GM19351 (cell line): ENCODE measurements at regions not wholly inside any gene's neighbourhood (a gene's known extent, or its start where the extent isn't known, plus 50 kb on each side); places are given as distances from the start of the nearest gene placed in this dataset.

ENCODE experiments used
- ATAC-seq: cut with Tn5 transposase; IDR thresholded peaks from one replicate; pipeline ENCODE4 v1.9.1; 2021; ENCODE audit warnings: mild to moderate bottlenecking, moderate library complexity; ENCODE audit not compliant: unreplicated experiment

DNA sequence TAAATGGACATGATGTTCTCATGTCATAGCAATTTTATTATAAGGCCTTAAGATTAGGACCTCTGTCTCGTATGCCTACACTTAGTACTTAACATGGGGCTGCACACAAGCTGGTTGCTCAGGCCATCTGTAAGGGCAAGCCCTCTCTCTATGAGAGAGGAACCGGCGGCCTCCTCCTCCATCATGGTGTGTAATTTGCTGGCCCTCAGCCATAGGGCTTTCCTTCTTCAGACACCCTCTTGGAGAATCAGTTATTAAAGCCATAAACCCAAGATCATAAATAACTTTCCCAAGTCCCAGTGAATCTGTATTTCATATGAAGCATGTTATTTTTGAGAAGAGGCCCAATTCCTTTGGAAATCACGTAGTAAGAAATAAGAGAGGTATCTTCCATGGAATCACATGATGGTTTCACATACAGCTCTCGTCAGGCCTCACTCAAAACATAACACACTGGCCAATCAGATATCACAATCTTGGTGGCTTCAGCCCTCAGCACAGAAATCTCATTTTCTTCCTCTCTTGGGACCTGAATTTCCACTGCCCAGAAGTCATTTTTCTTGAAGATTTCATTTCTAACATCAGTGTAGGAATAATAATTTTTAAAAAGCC lies 92.6 kb downstream of the RDH14 start:
- ATAC-seq, result no peak

DNA sequence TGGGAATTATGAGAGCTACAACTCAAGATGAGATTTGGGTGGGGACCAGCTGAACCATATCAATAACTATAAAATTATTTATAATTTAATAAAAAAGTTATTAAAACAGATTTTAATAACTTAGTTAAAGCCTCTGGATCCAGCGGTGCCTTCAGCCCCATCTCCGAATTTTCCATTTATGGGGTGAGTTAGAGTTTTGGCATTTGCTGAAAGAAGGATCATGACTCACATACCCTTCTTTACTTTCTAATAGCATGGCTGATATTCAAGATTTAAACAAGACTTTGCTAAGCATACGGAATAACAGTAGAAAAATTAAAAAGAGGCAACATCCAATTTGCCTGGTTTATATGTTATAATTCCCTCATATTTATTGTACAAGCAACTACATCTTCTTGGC lies 94.5 kb downstream of the RDH14 start:
- no peak for ATAC-seq

DNA sequence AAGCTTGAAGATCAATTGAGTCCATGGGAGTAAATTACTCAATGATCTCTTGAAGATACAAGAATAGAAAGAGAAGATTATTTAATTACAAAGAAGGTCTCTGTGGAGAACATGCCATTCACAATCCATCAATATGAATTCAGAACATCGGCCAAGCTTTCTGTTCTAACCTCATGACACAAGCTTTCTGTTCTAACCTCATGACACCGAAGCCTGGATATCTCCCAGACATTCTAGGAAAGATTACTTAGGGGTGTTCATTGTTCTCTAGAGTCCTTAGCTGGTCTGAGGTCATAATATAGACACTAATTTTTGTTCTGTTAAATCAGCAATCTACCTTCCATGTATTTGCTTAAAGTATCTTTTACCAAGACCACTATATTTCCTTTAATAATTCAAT lies 95.5 kb downstream of the RDH14 start:
- ATAC-seq, result no peak

DNA sequence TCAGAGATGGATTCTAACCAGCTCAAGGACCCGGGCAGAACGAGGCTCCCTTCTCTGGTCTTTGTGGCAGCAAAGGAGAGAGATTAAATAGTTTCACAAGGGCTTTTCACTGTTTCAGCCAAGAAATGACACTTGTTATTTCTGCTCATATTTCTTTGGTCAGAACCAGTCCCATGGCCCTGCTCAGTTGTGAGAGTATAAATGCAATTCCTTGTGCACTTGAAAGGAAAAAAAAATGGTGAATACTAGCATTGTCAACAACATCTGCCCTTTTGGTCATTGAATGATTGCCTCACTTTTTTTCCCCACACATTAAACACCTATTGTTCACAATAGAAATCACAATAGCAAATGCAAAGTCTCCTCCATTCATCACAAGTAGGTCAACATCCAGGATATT lies 104.4 kb downstream of the RDH14 start:
- ATAC-seq, result no peak

DNA sequence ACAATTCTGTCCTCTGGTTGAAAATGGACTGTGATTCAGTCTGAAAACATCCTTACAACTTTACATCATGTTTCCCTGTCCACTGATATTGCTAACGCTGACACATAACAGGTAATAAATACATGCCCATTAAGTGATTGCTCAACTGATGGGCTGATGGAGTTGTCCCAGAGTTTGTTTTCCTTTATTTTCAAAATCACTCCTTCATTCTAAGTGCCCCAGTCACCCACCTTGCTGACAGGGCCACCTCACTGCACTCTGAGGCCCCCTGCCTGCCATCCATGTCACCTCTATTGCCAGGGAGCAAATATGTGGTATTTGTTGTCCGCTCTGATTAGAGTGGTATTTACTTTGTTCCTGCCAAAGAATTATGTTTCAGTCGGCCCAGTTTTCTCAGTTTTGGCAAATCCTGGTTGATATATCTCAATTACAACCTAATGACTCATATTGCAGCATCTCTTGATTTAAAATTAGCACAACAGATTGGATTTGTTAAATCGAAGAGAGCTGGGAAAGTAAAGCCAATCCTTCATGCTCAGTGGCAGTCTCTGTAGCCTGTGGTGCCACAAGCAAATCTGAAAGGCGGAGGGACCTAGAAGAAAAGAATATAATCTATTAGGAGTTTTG lies 105.1 kb downstream of the RDH14 start:
- ATAC-seq, result no peak

DNA sequence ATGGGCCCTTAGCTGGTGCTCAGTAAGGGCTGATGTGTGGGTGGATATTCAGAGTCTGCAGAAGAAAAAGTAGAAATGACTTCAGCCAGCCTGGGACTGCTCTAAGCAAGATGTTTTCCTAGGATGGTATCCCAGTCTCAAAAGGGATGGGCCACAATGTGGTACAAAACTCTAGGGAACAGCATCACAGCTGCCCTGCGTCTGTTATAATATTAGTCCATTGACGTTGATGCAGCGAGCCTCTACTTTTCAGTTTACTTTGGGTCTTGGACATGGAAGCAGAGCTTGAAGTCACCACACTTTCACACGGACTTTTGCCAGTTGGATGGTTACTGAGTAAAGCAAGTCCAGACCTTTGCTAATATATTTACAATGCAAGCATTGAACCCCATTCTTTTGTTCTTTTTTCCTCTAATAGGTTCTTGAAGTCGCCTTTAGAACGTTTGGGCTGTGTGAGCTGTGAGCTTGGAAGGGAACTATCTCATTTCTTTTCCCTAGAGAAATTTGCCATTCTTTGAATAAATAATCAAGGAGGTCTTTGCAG lies 105.7 kb downstream of the RDH14 start:
- no peak for ATAC-seq

DNA sequence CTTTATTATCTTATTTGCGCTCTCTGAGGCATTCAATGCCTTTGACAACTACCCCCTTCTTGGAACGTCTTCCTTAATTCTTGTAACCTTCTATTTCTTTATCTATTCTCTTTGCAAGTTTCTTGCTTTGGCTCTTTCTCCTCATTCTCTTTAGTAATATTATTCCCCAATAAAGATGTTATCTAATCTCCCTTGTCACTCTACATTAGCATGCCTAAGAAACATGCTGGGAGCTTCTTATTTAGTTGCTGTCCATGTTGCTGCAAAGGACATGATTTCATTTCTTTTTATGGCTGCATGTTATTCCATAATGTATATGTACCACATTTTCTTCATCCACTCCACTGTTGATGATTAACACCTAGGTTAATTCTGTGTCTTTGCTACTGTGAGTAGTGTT lies 113.7 kb downstream of the RDH14 start:
- no peak for ATAC-seq

DNA sequence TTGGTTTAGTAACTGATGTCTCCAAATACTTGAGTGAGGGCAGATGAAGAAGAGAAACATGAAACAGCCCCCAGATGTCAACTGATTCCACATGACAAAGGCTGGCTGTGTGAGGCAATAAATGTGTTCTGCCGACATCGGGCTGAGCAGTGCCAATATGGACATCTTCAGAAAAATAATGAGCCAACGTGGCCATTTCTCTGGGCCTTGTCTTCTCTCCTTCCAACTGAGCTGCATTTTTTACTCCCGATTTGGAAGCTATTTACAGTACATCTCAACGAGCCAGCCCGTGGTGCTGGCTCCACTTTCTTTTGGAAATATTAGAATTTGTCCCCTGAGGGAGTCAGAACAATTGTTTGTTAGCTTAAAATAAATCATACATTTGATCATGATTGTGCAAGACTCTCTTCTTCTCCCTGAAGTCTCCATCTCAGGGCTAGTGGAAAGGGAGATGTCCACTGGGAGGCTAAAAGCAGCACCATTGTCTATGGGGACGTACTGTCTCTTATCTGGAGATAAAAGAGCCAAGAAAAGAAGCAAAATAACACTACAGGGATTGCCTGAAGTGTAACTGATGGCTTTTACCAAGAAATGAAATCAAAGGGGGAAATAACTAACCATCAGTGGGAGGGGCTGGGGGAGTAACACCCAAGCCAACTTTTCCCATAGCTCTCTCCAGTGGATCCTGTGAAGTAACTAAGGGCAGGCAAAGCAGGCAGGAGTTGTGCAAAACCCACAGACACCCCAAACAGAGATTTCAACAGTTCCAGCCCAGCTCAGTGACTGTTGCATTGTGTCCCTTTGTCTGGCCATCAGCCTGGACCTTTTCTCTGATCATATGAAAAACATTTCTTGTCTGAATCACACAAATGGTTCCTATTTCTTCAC lies 114.8 kb downstream of the RDH14 start:
- no peak for ATAC-seq

DNA sequence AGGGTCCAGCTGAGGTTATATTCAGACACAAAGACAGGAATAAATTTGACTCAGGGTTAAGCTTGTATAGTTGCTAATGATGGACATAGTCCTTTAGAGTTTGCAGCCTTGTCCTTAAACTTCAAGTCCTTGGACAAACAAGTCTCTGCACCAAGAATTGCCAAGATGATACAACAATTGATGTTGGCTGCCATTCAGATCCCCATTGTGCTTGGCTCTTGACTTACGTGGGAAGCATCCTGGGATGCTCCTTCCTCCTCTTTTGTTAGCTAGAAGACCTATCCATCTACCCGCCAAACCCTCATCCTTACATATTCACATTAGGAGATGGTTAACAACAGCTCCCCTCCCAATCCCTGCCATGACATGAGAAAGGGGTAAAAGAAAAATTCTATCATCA lies 115.6 kb downstream of the RDH14 start:
- ATAC-seq, result no peak

DNA sequence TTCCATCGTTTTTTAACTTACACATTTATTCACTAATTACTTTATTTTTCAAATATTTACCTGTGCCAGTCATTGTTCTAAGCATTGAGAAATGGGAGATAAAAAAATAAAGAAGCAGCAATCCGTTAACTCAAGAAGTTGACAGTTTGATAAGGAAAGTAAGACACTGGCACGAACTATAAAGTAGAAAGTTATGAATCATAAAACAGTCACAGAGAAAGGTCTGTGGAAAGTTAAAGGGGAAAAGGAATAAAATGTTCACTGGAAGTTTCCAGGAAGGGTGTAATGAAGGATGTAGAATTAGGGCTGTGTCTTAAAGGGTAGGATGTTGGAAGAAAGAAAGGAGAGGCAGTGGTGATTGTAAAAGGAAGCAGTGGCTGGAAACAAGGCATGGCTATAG lies 118.9 kb downstream of the RDH14 start:
- no peak for ATAC-seq

DNA sequence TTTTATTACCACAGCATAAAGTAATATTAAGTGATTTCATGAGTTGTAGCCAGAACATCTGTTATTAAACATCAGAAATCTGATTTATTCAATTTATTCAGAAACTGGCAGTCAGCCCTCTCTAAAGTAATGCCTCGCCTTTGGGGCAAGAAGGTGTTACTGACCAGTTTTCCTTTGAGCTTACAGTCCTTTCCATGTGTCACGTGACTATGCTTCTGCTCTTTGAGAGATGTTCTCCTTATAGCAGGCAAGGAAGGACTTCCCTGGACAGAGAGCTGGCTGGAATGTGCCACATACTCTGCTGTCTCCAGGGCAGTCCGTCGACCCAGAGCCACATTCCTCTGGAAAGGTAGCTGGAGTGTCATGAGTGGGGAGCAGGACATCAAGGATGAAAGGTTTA lies 119.7 kb downstream of the RDH14 start:
- ATAC-seq, result no peak

DNA sequence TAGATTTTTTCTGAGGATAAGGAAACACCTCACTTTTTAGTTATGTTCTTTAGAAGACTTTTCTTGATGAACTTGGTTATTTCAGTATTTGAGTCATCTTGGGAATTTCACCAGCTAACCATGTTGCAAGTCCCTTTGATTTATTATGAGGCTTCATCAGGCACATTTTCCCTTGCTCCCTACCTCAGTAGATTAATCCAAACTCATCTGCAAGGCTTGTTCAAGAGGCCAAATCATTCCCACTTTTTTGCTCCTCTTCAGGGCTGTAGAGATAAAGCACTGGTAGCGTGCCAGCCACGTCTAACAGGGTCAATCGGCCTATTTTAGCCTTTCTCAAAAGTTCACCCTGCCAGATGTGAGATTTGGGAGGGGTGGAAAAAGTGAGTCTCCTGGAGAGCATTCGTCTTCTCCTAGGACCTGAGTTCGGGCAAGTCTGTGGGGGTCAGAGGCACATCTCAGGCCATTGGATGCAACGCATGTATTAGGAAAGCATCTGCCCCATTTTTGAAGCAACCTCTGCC lies 120.3 kb downstream of the RDH14 start:
- no peak for ATAC-seq

DNA sequence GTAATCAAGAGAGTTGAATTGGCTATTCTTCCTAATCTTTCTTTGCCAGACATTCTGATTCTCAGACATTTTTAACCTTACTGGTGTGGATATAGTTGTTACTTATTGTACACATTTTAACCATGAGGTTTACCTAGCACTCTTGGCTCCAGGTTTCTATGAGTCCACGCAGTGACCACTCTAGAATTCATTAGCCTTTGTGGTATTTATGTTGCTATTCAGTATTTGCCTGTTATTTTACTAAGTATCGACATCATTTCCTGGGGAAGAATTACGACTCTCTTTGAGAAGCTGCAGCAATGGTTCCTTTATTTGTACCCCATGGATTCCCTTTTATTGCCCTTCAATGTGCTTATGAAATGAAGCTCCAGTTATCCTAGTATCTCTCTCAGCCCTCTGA lies 120.7 kb downstream of the RDH14 start:
- no peak for ATAC-seq

DNA sequence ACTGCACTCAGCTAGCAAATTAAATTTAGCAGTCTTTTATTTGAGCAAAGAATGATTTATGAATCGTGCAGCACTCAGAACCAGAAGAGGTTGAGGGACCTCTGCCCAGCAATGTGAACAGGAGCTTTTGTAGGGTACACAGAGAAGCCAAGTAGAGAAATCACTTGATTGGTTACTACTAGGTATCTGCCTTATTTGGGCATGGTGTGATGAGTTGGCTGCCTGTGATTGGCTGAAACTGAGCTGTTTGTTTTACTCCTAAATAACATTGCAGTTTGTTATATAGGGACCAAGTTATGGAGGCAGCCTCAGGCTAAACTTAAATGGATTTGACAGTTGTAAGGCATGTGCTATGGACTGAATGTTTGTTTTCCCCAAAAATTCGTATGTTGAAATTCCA lies 122.5 kb downstream of the RDH14 start:
- ATAC-seq, result no peak

DNA sequence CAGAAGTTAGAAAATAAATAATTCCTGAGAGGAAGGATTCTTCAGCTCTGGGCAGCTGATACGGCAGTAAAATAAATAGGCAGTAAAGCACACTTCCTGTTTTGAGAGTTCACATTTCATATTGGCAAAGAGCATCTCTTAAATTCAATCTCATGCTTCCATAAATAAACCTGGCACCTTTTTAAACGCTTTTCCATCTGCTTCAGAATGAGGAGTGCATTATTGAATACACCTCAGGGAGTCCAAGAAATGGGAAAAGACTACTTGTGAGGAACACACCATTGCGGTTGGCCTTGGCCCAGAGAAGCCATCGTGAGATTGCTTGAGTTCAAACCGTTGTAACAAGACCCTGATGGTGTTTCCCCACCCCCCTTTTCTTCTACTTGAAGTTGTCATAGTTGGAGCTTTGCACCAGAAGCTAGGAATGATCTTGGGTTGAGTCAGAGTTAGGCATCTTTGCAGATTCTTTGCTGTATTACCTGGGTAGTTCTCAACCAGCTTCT lies 123.9 kb downstream of the RDH14 start:
- ATAC-seq, result no peak

DNA sequence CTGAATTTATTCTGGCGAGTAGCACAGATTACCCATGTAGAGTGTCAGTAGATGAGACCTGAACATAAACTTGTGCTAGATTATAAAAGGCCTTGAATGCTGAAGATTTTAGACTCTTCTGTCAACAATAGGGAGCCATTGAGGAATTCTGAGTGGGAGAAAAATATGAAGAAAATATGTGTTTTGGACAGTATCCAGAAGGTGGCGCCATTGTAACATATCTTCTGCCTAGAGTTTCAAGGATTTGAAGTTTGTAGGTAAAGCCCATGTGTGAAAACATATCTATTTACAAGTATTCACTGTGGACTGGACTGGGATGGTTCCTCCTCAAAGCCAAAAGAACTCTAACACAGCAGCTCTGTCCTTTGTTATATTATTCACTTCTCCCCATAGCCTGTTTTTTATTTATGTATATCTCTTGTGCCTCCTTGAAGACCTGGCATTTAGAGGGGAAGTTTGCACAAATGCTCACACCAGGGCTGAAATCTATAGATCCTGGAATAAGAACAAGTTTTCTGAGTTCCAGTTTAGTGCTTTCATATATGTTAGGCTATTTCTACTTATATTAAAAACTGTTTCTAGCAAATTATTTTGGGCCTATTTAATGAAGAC lies 124.9 kb downstream of the RDH14 start:
- peak; percentile 60 for ATAC-seq

DNA sequence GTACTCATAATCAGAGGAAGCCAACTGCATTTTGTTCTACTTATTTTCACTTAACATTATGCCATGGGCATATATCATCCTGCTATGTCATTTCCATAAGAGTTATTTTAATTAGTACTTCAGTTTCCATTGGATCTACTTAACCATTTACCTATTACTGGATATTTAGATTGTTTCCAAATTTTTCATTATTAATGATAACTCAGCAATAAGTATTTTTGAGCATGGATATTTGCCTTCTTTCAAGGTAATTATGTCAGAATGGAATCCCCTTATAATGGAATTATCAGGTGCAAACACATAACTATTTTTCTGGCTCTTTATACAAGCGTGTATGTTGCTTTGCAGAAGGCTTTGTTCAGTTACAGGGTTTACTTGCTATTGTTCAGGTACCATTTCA lies 126.6 kb downstream of the RDH14 start:
- no peak for ATAC-seq

DNA sequence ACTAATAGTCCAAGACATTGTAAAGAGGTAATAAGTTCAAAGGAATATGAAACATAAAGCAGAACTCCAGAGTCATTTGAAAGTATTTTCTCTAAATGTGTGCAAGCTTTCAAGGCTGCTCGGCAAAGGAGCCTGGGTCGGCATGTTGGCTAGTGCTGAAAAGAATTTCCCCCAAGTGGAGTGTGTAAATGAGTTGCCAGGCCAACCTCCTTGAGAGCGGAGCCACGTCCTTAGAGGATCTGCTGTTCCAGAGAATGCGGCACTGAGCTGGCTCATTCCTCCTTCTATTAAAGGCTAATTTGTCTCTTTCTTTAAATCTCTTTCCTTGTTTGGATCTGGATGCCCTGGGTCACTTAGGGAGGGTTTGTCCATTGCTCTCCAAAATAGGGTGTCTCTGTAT lies 127.5 kb downstream of the RDH14 start:
- no peak for ATAC-seq

DNA sequence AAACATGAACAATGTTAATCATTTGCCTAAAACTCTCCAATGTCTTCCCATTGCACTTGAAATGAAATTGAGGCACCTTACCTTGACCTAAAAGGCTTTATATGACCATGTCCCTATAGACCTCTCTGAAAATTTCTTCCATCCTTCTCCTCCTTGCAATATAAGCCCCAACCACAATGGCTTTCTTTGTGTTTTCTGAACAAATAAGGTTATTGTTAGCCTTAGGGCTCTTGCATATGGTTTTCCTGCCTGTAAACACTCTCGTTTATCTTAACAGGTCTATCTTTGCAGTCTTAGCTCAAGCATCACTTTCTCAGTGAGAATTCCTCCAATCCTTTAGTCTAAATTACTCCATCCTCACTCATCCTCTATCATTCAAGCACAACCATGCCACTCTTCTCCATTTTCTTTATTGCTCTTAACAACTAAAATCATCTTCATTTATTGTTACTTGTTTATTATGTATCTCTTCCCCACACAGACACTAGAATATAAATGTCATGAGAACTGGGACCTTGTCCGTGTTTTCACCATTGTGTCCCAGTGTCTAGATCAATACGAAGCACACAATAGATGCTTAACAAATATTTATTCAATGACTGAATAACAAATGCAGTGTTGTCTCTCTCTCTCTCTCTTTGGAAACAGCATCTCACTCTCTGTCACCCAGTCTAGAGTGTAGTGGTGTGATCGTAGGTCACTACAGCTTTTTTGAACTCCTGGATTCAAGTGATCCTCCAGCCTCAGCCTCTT lies 129.3 kb downstream of the RDH14 start:
- no peak for ATAC-seq

DNA sequence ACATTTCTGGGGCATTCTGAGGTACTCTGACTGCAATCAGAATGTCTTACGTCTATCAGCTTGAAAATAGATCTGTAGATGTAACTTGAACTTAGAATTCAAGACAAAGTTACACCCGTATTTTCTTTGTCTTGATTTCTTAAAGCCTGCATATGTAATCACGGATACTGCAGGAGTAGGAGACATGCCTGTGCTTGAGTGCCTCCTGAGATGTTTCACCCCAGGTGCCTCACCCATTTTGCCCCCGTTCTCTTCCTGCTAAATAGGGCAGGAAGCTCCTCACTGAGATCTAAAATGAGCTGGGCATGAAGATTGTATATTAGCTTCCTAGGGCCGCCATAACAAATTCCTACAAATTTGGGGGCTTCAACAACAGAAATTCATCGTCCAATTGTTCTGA lies 131.9 kb downstream of the RDH14 start:
- ATAC-seq, result no peak
